ENCODE measurements at regions not wholly inside any gene's neighbourhood (a gene's known extent, or its start where the extent isn't known, plus 50 kb on each side); places are given as distances from the start of the nearest gene placed in this dataset.

- TF ChIP-seq POLR2A (IDR thresholded peaks at IDR 0.05; ENCODE audit: low read depth, low read length) (no peak), POLR2AphosphoS5 (IDR thresholded peaks at IDR 0.05; ENCODE audit: low read depth, low read length) (no peak), TAF1 (IDR thresholded peaks at IDR 0.05; ENCODE audit: borderline replicate concordance, low read depth, low read length) (no peak)
Measured at GRCh38 chr4:176622251-176622948, 170.3 kb downstream of the VEGFC start.
